ENCODE measurements at regions not wholly inside any gene's neighbourhood (a gene's known extent, or its start where the extent isn't known, plus 50 kb on each side); places are given as distances from the start of the nearest gene placed in this dataset.

DNA sequence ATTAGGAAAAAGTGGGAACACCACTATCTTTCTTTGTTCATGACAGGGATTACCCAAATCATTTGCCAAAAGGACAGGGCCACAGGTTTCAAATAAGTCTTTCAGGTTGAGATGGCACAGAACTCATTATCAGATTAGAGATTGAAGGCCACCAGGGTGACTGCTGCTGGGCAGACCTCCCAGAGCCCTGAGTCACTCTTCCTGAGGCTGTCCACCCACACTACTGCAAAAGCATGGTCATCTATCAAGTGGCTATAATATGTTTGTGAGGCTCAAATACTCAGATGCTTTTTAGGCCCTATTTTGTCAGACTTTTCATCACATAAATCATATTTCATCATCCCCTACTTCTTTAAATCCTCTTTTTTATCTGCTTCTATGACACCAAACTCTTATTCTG lies 155.3 kb upstream of the CCDC196 start:
- TF ChIP-seq, protein P1, sequence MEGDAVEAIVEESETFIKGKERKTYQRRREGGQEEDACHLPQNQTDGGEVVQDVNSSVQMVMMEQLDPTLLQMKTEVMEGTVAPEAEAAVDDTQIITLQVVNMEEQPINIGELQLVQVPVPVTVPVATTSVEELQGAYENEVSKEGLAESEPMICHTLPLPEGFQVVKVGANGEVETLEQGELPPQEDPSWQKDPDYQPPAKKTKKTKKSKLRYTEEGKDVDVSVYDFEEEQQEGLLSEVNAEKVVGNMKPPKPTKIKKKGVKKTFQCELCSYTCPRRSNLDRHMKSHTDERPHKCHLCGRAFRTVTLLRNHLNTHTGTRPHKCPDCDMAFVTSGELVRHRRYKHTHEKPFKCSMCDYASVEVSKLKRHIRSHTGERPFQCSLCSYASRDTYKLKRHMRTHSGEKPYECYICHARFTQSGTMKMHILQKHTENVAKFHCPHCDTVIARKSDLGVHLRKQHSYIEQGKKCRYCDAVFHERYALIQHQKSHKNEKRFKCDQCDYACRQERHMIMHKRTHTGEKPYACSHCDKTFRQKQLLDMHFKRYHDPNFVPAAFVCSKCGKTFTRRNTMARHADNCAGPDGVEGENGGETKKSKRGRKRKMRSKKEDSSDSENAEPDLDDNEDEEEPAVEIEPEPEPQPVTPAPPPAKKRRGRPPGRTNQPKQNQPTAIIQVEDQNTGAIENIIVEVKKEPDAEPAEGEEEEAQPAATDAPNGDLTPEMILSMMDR (IDR thresholded peaks at IDR 0.05) = no peak
- no peak for TF ChIP-seq POLR2A (IDR thresholded peaks at IDR 0.05)

Data from body of pancreas (tissue), 4 donors.